GM23338 (cell line): ENCODE measurements at regions not wholly inside any gene's neighbourhood (a gene's known extent, or its start where the extent isn't known, plus 50 kb on each side); places are given as distances from the start of the nearest gene placed in this dataset.

Experiments
- CREB1 ChIP-seq: fragments of 250-450 bp; sonication (Bioruptor Pico); IDR thresholded peaks from 2 replicates; pipeline ENCODE4 v1.5.0; 2020; ENCODE audit warnings: low read depth, mild to moderate bottlenecking, moderate library complexity
- CTCF ChIP-seq, 2 experiments: fragments of 200-600 bp in 1 of 2; sonication (generic) in 1 of 2; conservative IDR thresholded peaks; 2 replicates each; pipeline versions ENCODE4 v1.5.1 to v1.6.1; 2016 to 2017; ENCODE audit warnings: antibody characterized with exemption in 2 of 2, low read depth in 2 of 2, mild to moderate bottlenecking in 2 of 2, moderate library complexity in 1 of 2
- EZH2 ChIP-seq: fragments of 200-600 bp; sonication (generic); IDR thresholded peaks from one replicate; pipeline ENCODE4 v1.8.0; 2017; ENCODE audit warnings: antibody characterized with exemption, mild to moderate bottlenecking, low read depth; ENCODE audit not compliant: unreplicated experiment
- JUNB ChIP-seq: IDR thresholded peaks from one replicate; pipeline ENCODE4 v1.6.1; 2016; ENCODE audit warnings: antibody characterized with exemption; ENCODE audit not compliant: unreplicated experiment
- NANOG ChIP-seq: IDR thresholded peaks from 2 replicates; pipeline ENCODE4 v1.6.1; 2016; ENCODE audit warnings: antibody characterized with exemption, borderline replicate concordance
- POLR2AphosphoS5 ChIP-seq: IDR thresholded peaks from 2 replicates; pipeline ENCODE4 v1.6.1; 2016; ENCODE audit warnings: antibody characterized with exemption, low read depth
- REST ChIP-seq: IDR thresholded peaks from one replicate; pipeline ENCODE4 v1.6.1; 2018; ENCODE audit warnings: antibody characterized with exemption; ENCODE audit not compliant: unreplicated experiment
- STAT1 ChIP-seq: IDR thresholded peaks from one replicate; pipeline ENCODE4 v1.6.1; 2016; ENCODE audit warnings: antibody characterized with exemption; ENCODE audit not compliant: unreplicated experiment
- ZNF114 ChIP-seq: fragments of 250-450 bp; sonication (Bioruptor Pico); IDR thresholded peaks from 2 replicates; pipeline ENCODE4 v1.5.0; 2020; ENCODE audit warnings: mild to moderate bottlenecking, moderate library complexity
- ZNF331 ChIP-seq: fragments of 250-450 bp; sonication (Bioruptor Pico); IDR thresholded peaks from 2 replicates; pipeline ENCODE4 v1.5.0; 2020; ENCODE audit warnings: low read depth, mild to moderate bottlenecking, moderate library complexity
- ZNF462 ChIP-seq: fragments of 250-450 bp; sonication (Bioruptor Pico); IDR thresholded peaks from 2 replicates; pipeline ENCODE4 v1.5.0; 2020; ENCODE audit warnings: mild to moderate bottlenecking, moderate library complexity

- TF ChIP-seq ZNF462 (CRISPR knock-in tag) (no peak), REST (no peak), CREB1 (CRISPR knock-in tag) (no peak), CTCF (conservative IDR thresholded peaks at IDR 0.05; ENCODE audit: low read depth in 2 of 2) (no peak), ZNF331 (CRISPR knock-in tag) (no peak), JUNB (no peak), STAT1 (no peak), NANOG (no peak), ZNF114 (no peak), POLR2AphosphoS5 (no peak), EZH2 (no peak)
These were observed 499.4 kb upstream of the MDFIC2 start (continued) for GRCh38 chr3:70811880-70812279.
